PFSK-1 (cell line): ENCODE measurements at regions not wholly inside any gene's neighbourhood (a gene's known extent, or its start where the extent isn't known, plus 50 kb on each side); places are given as distances from the start of the nearest gene placed in this dataset.

Experiments
- FOXP2 ChIP-seq: optimal IDR thresholded peaks from 2 replicates; pipeline ENCODE3; 2011; ENCODE audit warnings: borderline replicate concordance, control low read depth, inconsistent platforms; ENCODE audit not compliant: insufficient read depth; ENCODE audit errors: extremely low read length, extremely low read depth
- POLR2AphosphoS5 ChIP-seq: IDR thresholded peaks from 2 replicates; pipeline ENCODE4 v1.6.1; 2012; ENCODE audit warnings: low read depth, mild to moderate bottlenecking, control low read depth, low read length, moderate library complexity
- REST ChIP-seq, 2 experiments: IDR thresholded peaks; 2 replicates each; pipeline versions ENCODE4 v1.6.1 to v1.8.0; 2011 to 2012; ENCODE audit warnings: low read depth in 2 of 2, low read length in 2 of 2, control low read depth in 1 of 2, inconsistent platforms in 1 of 2, mild to moderate bottlenecking in 1 of 2, moderate library complexity in 1 of 2; ENCODE audit not compliant: insufficient read depth in 1 of 2
- SIN3A ChIP-seq: IDR thresholded peaks from 2 replicates; pipeline ENCODE4 v1.6.1; 2012; ENCODE audit warnings: mild to moderate bottlenecking, low read length, moderate library complexity, borderline replicate concordance; ENCODE audit not compliant: insufficient read depth
- TAF1 ChIP-seq: IDR thresholded peaks from 2 replicates; pipeline ENCODE4 v1.6.1; 2012; ENCODE audit warnings: low read length, control low read depth, borderline replicate concordance; ENCODE audit not compliant: insufficient read depth

DNA sequence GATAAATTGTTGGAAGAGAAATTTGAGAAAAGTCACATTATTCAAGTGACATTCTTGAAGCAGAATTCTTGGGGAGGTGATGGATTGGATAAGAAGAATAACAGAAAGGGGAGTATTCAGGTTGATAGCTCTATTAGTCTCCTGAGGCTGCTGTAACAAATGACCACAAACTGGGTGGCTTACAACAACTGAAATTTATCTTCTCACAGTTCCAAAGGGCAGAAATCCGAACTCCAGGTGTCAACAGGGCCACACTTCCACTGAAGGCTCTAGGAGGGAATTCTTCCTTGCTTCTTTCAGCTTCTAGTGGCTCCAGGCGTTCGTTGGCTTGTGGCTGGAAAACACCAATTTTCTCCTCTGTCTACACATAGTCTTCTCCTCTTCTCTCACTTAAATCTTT, 99.8 kb downstream of the TES start:
- no peak for TF ChIP-seq REST (IDR thresholded peaks at IDR 0.05; ENCODE audit: insufficient read depth in 1 of 2, low read depth in 2 of 2, low read length in 2 of 2)
- no peak for TF ChIP-seq FOXP2
- TF ChIP-seq TAF1, result no peak
- no peak for TF ChIP-seq SIN3A
- no peak for TF ChIP-seq POLR2AphosphoS5

GRCh38 chr7:116311259-116311658, 100.9 kb downstream of the TES start:
- no peak for TF ChIP-seq REST (IDR thresholded peaks at IDR 0.05; ENCODE audit: insufficient read depth in 1 of 2, low read depth in 2 of 2, low read length in 2 of 2)
- no peak for TF ChIP-seq POLR2AphosphoS5
- TF ChIP-seq TAF1, result no peak
- TF ChIP-seq FOXP2, result no peak
- TF ChIP-seq SIN3A, result no peak

GRCh38 chr7:116311816-116312471, 101.6 kb downstream of the TES start:
- TF ChIP-seq TAF1 (no peak), FOXP2 (no peak), POLR2AphosphoS5 (no peak), SIN3A (no peak), REST (IDR thresholded peaks at IDR 0.05; ENCODE audit: insufficient read depth in 1 of 2, low read depth in 2 of 2, low read length in 2 of 2) (no peak)

DNA sequence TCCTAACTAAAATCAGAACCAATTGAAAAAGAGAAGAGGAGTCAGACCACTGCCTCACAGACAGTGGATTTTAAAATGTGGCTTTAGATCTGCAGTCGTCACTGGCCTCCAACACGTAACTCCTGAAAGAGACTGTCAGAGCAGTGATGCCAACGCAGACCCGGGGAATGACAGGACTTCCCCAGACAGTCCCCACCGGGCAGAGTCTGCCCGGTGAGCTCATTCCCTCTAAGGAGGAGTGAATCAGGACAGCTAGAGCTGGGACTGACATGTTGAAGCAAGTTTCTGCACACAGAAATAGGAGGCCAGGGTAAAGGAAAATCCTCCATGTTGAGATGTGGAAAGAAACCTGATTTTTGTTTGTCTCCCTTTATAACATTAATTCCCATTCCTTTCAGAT, 105.0 kb downstream of the TES start:
- TF ChIP-seq REST (IDR thresholded peaks at IDR 0.05; ENCODE audit: insufficient read depth in 1 of 2, low read depth in 2 of 2, low read length in 2 of 2) (no peak), TAF1 (no peak), FOXP2 (no peak), SIN3A (no peak), POLR2AphosphoS5 (no peak)
